Natural killer cell treated with Interleukin-12 subunit alpha and Interleukin-12 subunit beta and Interleukin-15 and Interleukin-18, amount 100 ng/mL, for 72 hours (primary cell): ENCODE measurements at regions not wholly inside any gene's neighbourhood (a gene's known extent, or its start where the extent isn't known, plus 50 kb on each side); places are given as distances from the start of the nearest gene placed in this dataset.

Experiments
- ATAC-seq, 2 donors: fragments of 150-1000 bp; cut with Tn5 transposase in 1 of 2; sonication (Bioruptor Pico), chemical (Tn5 transposase) in 1 of 2; 2 replicates each; pipeline ENCODE4 v1.10.0; 2021
- DNase-seq: peaks from one replicate; pipeline ENCODE4 v3.0.0; 2022; ENCODE audit warnings: low spot score
- H3K27ac Mint-ChIP-seq, 2 donors: 1 replicate in 1 of 2; 2 replicates in 1 of 2; pipeline ENCODE4 v1.8.0; 2022; ENCODE audit warnings: mixed read lengths in 2 of 2, mild to moderate bottlenecking in 1 of 2, moderate library complexity in 1 of 2
- H3K27me3 Mint-ChIP-seq, 2 donors: 1 replicate in 1 of 2; 2 replicates in 1 of 2; pipeline ENCODE4 v1.8.0; 2022; ENCODE audit warnings: mixed read lengths in 2 of 2
- H3K36me3 Mint-ChIP-seq: one replicate; pipeline ENCODE4 v1.8.0; 2022; ENCODE audit warnings: mixed read lengths
- H3K4me1 Mint-ChIP-seq, 2 donors: 1 replicate in 1 of 2; 2 replicates in 1 of 2; pipeline ENCODE4 v1.8.0; 2022; ENCODE audit warnings: low read depth in 2 of 2, mixed read lengths in 2 of 2, mild to moderate bottlenecking in 1 of 2
- H3K4me3 Mint-ChIP-seq: one replicate; pipeline ENCODE4 v1.8.0; 2022; ENCODE audit warnings: mixed read lengths
- H3K9me3 Mint-ChIP-seq: 2 replicates; pipeline ENCODE4 v1.8.0; 2022; ENCODE audit warnings: mixed read lengths

GRCh38 chr15:39270934-39271333, 309.9 kb upstream of the THBS1 start:
- no peaks in the 10 kb centered on the region for H3K36me3 Mint-ChIP-seq
- ATAC-seq: peak in 1 of 2 donors; percentile 24

GRCh38 chr15:39272901-39273300, 308.0 kb upstream of the THBS1 start:
- Mint-ChIP-seq H3K36me3 (no peaks in the 10 kb centered on the region), H3K27me3 (peaks cover 0 to 7% of the 10 kb centered on the region in 2 donors), H3K4me1 (no peaks in the 10 kb centered on the region), H3K4me3 (no peak overlapping the region), H3K9me3 (no peaks in the 10 kb centered on the region), H3K27ac (no peak overlapping the region)
- ATAC-seq (no peak), DNase-seq (no peak)

More at GRCh38 chr15:39270934-39271333, 309.9 kb upstream of the THBS1 start:
- no peaks in the 10 kb centered on the region for H3K9me3 Mint-ChIP-seq
- no peak for DNase-seq
- peaks cover 0 to 7% of the 10 kb centered on the region in 2 donors for H3K27me3 Mint-ChIP-seq
- H3K4me3 Mint-ChIP-seq: no peak overlapping the region
- H3K4me1 Mint-ChIP-seq: no peaks in the 10 kb centered on the region
- H3K27ac Mint-ChIP-seq: no peak overlapping the region

GRCh38 chr15:39273717-39274411, 307.0 kb upstream of the THBS1 start:
- Mint-ChIP-seq H3K27ac (no peak overlapping the region), H3K4me3 (no peak overlapping the region), H3K27me3 (peaks cover 5 to 14% of the 10 kb centered on the region in 2 donors), H3K9me3 (no peaks in the 10 kb centered on the region), H3K36me3 (no peaks in the 10 kb centered on the region), H3K4me1 (no peaks in the 10 kb centered on the region)
- ATAC-seq (no peak), DNase-seq (no peak)

GRCh38 chr15:39275066-39275465, 305.8 kb upstream of the THBS1 start:
- Mint-ChIP-seq H3K27me3 (peaks cover 5 to 14% of the 10 kb centered on the region in 2 donors), H3K4me1 (no peaks in the 10 kb centered on the region), H3K36me3 (no peaks in the 10 kb centered on the region), H3K9me3 (no peaks in the 10 kb centered on the region), H3K4me3 (no peak overlapping the region), H3K27ac (no peak overlapping the region)
- ATAC-seq (no peak), DNase-seq (no peak)

GRCh38 chr15:39279311-39279710, 301.6 kb upstream of the THBS1 start:
- H3K4me1 Mint-ChIP-seq: no peaks in the 10 kb centered on the region
- H3K9me3 Mint-ChIP-seq: no peaks in the 10 kb centered on the region
- DNase-seq (no peak), ATAC-seq (no peak)
- peaks cover 20 to 28% of the 10 kb centered on the region in 2 donors for H3K27me3 Mint-ChIP-seq
- H3K27ac Mint-ChIP-seq: no peak overlapping the region
- no peak overlapping the region for H3K4me3 Mint-ChIP-seq
- H3K36me3 Mint-ChIP-seq: no peaks in the 10 kb centered on the region

GRCh38 chr15:39281094-39281493, 299.8 kb upstream of the THBS1 start:
- Mint-ChIP-seq H3K36me3 (no peaks in the 10 kb centered on the region), H3K4me1 (no peaks in the 10 kb centered on the region), H3K27ac (no peak overlapping the region), H3K9me3 (no peaks in the 10 kb centered on the region), H3K4me3 (no peak overlapping the region), H3K27me3 (peaks cover 31 to 44% of the 10 kb centered on the region in 2 donors)
- DNase-seq: no peak
- no peak for ATAC-seq

- Mint-ChIP-seq H3K4me3 (no peak overlapping the region), H3K27me3 (peaks cover 40 to 54% of the 10 kb centered on the region in 2 donors), H3K4me1 (no peaks in the 10 kb centered on the region), H3K36me3 (no peaks in the 10 kb centered on the region), H3K9me3 (no peaks in the 10 kb centered on the region), H3K27ac (no peak overlapping the region)
- DNase-seq: no peak
- ATAC-seq: peak in 1 of 2 donors; percentile 24
These were observed 298.1 kb upstream of the THBS1 start for GRCh38 chr15:39282663-39283208.

- ATAC-seq (no peak), DNase-seq (no peak)
- Mint-ChIP-seq H3K36me3 (no peaks in the 10 kb centered on the region), H3K27me3 (peaks cover 41 to 55% of the 10 kb centered on the region in 2 donors), H3K27ac (no peak overlapping the region), H3K9me3 (no peaks in the 10 kb centered on the region), H3K4me3 (no peak overlapping the region), H3K4me1 (no peaks in the 10 kb centered on the region)
These were observed 297.3 kb upstream of the THBS1 start for GRCh38 chr15:39283531-39283930.

GRCh38 chr15:39285071-39285470, 295.8 kb upstream of the THBS1 start:
- no peaks in the 10 kb centered on the region for H3K4me1 Mint-ChIP-seq
- H3K9me3 Mint-ChIP-seq: no peaks in the 10 kb centered on the region
- H3K36me3 Mint-ChIP-seq: no peaks in the 10 kb centered on the region
- no peak overlapping the region for H3K4me3 Mint-ChIP-seq
- ATAC-seq: no peak
- no peak for DNase-seq
- H3K27me3 Mint-ChIP-seq: peaks cover 43 to 56% of the 10 kb centered on the region in 2 donors
- H3K27ac Mint-ChIP-seq: no peak overlapping the region

- no peaks in the 10 kb centered on the region for H3K36me3 Mint-ChIP-seq
- no peak for DNase-seq
- peaks cover 43 to 56% of the 10 kb centered on the region in 2 donors for H3K27me3 Mint-ChIP-seq
- no peaks in the 10 kb centered on the region for H3K9me3 Mint-ChIP-seq
- no peak overlapping the region for H3K27ac Mint-ChIP-seq
- ATAC-seq: no peak
- H3K4me1 Mint-ChIP-seq: no peaks in the 10 kb centered on the region
- H3K4me3 Mint-ChIP-seq: no peak overlapping the region
These were observed 295.2 kb upstream of the THBS1 start for GRCh38 chr15:39285663-39286062.

GRCh38 chr15:39286706-39287105, 294.2 kb upstream of the THBS1 start:
- Mint-ChIP-seq H3K27me3 (peaks cover 46 to 58% of the 10 kb centered on the region in 2 donors), H3K4me3 (no peak overlapping the region), H3K27ac (no peak overlapping the region), H3K9me3 (peaks cover under 1% of the 10 kb centered on the region), H3K4me1 (no peaks in the 10 kb centered on the region), H3K36me3 (no peaks in the 10 kb centered on the region)
- DNase-seq (no peak), ATAC-seq (no peak)

- Mint-ChIP-seq H3K4me3 (no peak overlapping the region), H3K27me3 (peaks cover 47 to 58% of the 10 kb centered on the region in 2 donors)
These were observed 293.3 kb upstream of the THBS1 start for GRCh38 chr15:39287322-39288195.

GRCh38 chr15:39290711-39291435, 290.0 kb upstream of the THBS1 start:
- Mint-ChIP-seq H3K4me1 (no peaks in the 10 kb centered on the region), H3K27me3 (peaks cover 43 to 53% of the 10 kb centered on the region in 2 donors), H3K4me3 (no peak overlapping the region), H3K27ac (no peak overlapping the region), H3K36me3 (peaks cover 8% of the 10 kb centered on the region), H3K9me3 (peaks cover 3% of the 10 kb centered on the region)
- ATAC-seq (no peak), DNase-seq (no peak)

More at GRCh38 chr15:39287322-39288195, 293.3 kb upstream of the THBS1 start:
- no peak overlapping the region for H3K27ac Mint-ChIP-seq
- no peaks in the 10 kb centered on the region for H3K4me1 Mint-ChIP-seq
- peaks cover 2% of the 10 kb centered on the region for H3K36me3 Mint-ChIP-seq
- H3K9me3 Mint-ChIP-seq: peaks cover 3% of the 10 kb centered on the region
- ATAC-seq (no peak), DNase-seq (no peak)
